ENCODE measurements at regions not wholly inside any gene's neighbourhood (a gene's known extent, or its start where the extent isn't known, plus 50 kb on each side); places are given as distances from the start of the nearest gene placed in this dataset.

- DNase-seq, result no peak
Observed at GRCh38 chr16:72256398-72257066, 84.6 kb upstream of the PMFBP1 start.

- no peak for DNase-seq
Observed at GRCh38 chr16:72255786-72256185, 83.8 kb upstream of the PMFBP1 start.

DNA sequence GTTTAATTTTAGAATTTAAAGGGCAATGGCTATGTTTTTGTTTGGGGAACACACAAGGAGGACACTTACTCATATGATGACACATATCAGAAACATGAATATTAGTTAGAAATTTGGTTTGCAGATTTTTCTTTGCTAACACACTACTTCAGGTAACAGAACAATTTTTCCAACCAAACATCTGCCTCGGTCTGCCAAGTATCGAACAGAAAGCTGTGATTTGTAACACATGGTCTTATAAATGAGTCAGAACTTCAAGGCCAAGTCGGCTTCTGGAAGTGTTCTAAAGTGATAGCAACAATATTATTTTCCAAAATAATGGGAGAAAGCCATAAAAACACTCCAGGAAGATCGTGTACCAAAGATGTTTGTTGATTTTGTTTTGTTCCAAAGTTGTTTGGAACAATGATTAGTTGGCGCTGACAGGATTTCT lies 75.9 kb upstream of the PMFBP1 start:
- DNase-seq, result no peak

- no peak for DNase-seq
Observed at GRCh38 chr16:72246423-72246822, 74.5 kb upstream of the PMFBP1 start.

DNA sequence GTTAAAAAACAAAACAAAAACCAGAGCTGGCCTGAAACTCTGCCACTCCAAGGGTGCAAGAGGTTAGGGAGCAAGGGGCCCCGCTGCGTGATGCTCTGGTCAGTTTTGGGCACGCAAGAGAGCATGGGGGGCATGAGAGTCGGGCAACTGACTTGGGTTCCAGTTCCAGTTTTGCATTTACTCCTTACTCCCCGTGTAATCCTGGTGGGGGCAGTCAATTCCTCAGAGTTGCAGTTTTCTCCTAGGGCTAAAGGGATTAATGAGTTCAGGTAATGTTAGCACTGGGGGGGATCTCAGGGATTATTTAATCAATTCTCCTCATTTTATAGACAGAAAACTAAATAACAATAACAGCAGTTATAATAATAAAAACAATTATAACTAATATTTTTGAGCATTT lies 72.9 kb upstream of the PMFBP1 start:
- no peak for DNase-seq

- DNase-seq, result no peak
Observed at GRCh38 chr16:72243621-72244020, 71.7 kb upstream of the PMFBP1 start.

DNA sequence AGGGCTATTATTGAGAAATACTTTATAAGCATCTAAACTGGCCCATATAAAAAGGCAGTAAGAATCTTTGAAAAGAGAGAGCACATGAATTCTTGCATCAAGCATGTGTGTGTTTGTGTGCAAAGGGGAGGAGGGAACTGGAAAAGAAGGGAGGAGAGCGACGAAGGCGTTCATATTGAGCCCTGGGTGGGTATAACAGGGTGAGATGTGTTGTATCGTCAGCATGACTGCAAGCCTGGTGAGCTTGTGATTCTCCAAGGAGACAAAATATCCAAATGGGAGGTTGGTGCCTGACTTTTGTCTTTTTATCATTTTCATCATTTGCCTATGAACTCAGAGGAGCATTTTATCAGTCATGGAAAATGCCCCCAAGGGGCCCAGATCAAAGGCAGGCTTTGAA lies 70.8 kb upstream of the PMFBP1 start:
- DNase-seq, result no peak

GRCh38 chr16:72241930-72242329 lies 70.0 kb upstream of the PMFBP1 start:
- DNase-seq, result peak; percentile 27 to 39

DNA sequence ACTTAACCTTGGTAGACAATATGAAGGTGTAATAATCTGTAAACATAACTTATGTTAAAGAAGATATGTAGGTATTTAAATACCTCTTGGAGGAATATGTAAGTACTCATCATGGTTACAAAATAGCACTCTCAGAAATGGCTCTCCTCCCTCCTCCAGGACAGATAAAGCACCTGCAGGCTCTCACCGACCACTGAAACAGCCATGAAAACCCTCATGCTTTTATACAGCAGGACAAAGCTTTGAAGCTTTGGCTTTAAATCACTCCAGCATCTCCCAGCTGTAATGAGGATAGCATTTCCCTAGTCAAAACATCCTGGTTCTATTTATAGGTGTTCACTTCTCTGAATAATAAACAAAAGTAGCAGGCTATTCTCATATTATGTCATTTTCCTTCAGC lies 69.1 kb upstream of the PMFBP1 start:
- DNase-seq, result peak in 1 of 2 experiments; percentile 5

DNA sequence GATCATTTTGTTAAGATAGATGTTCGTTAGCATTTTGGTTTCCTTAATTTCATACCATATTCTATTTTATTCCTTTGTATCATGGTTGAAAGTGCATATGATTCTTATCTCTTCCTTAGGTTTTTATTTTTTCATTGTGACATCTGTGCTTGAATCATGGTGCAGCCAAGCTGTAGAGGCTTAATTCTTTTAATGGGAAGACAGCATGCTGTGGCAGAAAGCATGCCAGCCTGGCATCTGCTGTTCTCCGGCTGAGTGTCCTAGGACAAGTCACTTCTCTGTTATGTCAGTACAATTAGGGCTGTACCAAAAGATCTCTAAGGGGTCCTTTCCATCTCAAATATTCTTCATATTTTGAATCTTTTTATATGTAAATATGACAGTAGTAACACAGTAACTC lies 68.5 kb upstream of the PMFBP1 start:
- no peak for DNase-seq

DNA sequence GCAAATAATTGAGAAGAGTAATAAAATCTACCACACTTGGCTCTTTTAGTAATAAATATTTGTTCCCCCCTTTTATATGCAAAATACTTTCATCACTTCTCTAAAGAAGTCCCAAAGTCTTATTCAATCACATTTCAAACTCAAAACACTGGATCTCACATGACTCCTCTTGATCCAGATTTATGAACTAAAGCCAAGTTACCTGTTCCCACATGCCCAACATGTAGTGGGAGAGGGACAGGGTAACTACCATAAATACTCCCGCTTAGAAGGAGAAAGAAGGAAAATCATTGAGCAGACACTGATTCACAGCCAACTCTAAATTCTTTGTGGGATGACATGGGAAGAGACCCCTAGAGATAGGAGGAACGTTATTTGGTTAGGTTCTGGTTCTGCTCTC lies 64.9 kb upstream of the PMFBP1 start:
- DNase-seq, result no peak

DNA sequence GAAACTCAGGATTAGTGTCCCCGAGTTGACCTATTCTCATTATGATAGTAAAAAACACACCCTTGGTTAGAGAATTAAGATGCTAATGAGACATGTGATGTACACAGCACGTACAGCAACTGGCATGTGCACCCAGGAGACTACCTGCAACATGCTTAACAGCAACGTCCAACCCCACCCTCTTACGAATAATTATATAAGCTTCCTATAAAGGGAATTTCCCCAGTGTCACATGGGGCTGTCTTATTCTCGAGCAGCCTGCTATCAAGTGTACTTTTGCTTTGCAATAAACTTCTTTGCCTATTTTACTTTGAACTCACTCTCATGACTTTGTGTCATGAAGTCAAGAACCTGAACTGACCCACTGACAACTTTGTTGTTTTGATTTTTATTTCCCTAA lies 62.4 kb upstream of the PMFBP1 start:
- DNase-seq, result no peak

DNA sequence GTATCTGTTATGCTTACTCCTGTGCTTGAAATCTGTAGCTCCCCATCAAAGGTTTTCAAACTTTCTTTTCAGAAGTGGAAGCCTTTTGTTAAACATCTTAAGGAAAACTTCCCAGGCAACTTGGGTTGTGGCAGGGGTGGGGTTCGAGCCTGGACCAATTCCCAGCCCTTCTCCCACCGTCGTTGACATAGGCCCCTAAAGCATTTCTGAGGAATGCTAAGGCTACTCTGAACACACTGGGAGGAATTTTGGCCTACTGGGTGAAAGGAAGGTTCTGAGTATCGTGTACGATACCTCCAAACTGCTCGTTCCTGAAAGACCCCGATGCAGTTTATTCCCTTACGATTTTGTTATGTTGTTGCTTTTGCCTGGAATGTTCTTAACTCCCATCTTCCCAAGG lies 56.1 kb upstream of the PMFBP1 start:
- no peak for DNase-seq

DNA sequence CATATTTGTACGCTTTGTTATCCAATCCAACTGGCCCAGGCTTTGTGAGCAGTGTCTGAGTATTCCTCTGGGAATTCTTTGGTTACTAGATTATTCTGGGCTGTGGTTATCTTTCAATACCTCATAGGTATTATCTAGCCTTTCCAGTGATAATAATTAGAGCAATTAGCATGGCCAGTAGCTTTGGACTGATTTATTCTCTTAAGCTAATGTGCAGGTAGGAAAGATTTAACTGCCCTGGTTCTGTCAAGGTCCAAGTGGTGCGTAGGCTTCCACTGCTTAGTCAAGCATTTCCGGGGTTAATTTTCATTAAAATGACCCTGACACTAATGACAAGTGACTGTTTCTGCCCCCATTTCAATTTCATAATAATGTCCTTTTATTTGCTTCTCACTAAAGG lies 54.2 kb upstream of the PMFBP1 start:
- DNase-seq, result no peak

GRCh38 chr16:72224260-72224768 lies 52.4 kb upstream of the PMFBP1 start:
- no peak for DNase-seq

DNA sequence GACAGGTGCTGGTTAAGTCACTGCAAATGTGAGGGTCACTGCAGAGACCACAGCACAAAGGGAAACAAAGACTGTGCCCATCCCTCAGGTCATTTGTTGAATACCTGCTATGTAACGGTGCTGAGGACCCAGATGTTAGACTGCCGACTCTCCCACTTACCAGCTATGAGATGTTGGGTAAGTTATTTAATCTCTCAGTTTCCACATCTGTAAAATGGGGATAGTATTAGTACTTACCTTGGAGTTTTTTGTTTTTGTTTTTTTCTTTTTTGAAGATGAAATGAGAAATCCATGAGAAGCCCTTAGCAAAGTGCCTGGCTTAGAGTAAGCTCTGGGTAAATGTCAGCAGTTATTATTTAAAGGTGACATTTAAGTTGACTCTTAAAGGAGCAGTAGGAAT lies 50.5 kb upstream of the PMFBP1 start:
- DNase-seq, result no peak

All from NCI-H2081 (cell line).